Right atrium auricular region (tissue), 2 donors: ENCODE measurements at regions not wholly inside any gene's neighbourhood (a gene's known extent, or its start where the extent isn't known, plus 50 kb on each side); places are given as distances from the start of the nearest gene placed in this dataset.

Experiments
- DNase-seq: peaks from one replicate; pipeline ENCODE4 v3.0.0-alpha.2; 2019; ENCODE audit warnings: low spot score
- H3K27ac ChIP-seq, 2 donors: fragments of 200-600 bp; sonication (generic); 1 replicate in 1 of 2; 2 replicates in 1 of 2; pipeline ENCODE4 v1.5.1; 2016 to 2019
- H3K27me3 ChIP-seq, 2 donors: fragments of 200-600 bp; sonication (generic); one replicate each; pipeline versions ENCODE4 v1.5.1 to v1.6.0; 2017 to 2019
- H3K36me3 ChIP-seq: fragments of 200-600 bp; sonication (generic); one replicate; pipeline ENCODE4 v1.5.1; 2016
- H3K4me1 ChIP-seq, 2 donors: fragments of 200-600 bp; sonication (generic); one replicate each; pipeline versions ENCODE4 v1.5.1 to v1.6.0; 2017 to 2019
- H3K4me3 ChIP-seq, 2 donors: fragments of 200-600 bp; sonication (generic); 1 replicate in 1 of 2; 2 replicates in 1 of 2; pipeline ENCODE4 v1.5.1; 2017 to 2019; ENCODE audit warnings: mild to moderate bottlenecking in 1 of 2, moderate library complexity in 1 of 2
- H3K9me3 ChIP-seq, 2 donors: fragments of 200-600 bp; sonication (generic); one replicate each; pipeline ENCODE4 v1.5.1; 2019
- CTCF ChIP-seq, 2 donors: fragments of 200-600 bp; sonication (generic); IDR thresholded peaks; one replicate each; pipeline ENCODE4 v1.5.1; 2019; ENCODE audit warnings: antibody characterized with exemption in 2 of 2

GRCh38 chr6:114419175-114419574, 76.4 kb upstream of the HS3ST5 start:
- no peak overlapping the region for H3K4me3 ChIP-seq
- TF ChIP-seq CTCF (IDR thresholded peaks at IDR 0.05), result no peak
- no peaks in the 10 kb centered on the region for H3K27me3 ChIP-seq
- no peaks in the 10 kb centered on the region for H3K4me1 ChIP-seq
- DNase-seq, result no peak
- no peaks in the 10 kb centered on the region for H3K9me3 ChIP-seq
- no peaks in the 10 kb centered on the region for H3K36me3 ChIP-seq
- H3K27ac ChIP-seq, result no peak overlapping the region

- Histone ChIP-seq H3K36me3 (no peaks in the 10 kb centered on the region), H3K27me3 (no peaks in the 10 kb centered on the region), H3K27ac (no peak overlapping the region), H3K4me3 (no peak overlapping the region), H3K9me3 (no peaks in the 10 kb centered on the region), H3K4me1 (no peaks in the 10 kb centered on the region)
- TF ChIP-seq CTCF (IDR thresholded peaks at IDR 0.05), result no peak
- DNase-seq, result no peak
Measured at GRCh38 chr6:114418304-114418972, 75.6 kb upstream of the HS3ST5 start.

GRCh38 chr6:114407426-114408035, 64.7 kb upstream of the HS3ST5 start:
- no peak for DNase-seq
- Histone ChIP-seq H3K9me3 (no peaks in the 10 kb centered on the region), H3K4me1 (no peaks in the 10 kb centered on the region), H3K4me3 (no peak overlapping the region), H3K27ac (no peak overlapping the region), H3K27me3 (no peaks in the 10 kb centered on the region), H3K36me3 (no peaks in the 10 kb centered on the region)
- TF ChIP-seq CTCF (IDR thresholded peaks at IDR 0.05), result no peak

- Histone ChIP-seq H3K4me1 (no peaks in the 10 kb centered on the region), H3K27me3 (no peaks in the 10 kb centered on the region), H3K4me3 (no peak overlapping the region), H3K27ac (no peak overlapping the region), H3K36me3 (no peaks in the 10 kb centered on the region), H3K9me3 (no peaks in the 10 kb centered on the region)
- DNase-seq, result no peak
- TF ChIP-seq CTCF (IDR thresholded peaks at IDR 0.05), result no peak
Measured at GRCh38 chr6:114404339-114404955, 61.6 kb upstream of the HS3ST5 start.

- H3K27ac ChIP-seq, result no peak overlapping the region
- H3K4me3 ChIP-seq, result no peak overlapping the region
- no peaks in the 10 kb centered on the region for H3K4me1 ChIP-seq
- no peak for DNase-seq
- H3K36me3 ChIP-seq, result no peaks in the 10 kb centered on the region
- no peaks in the 10 kb centered on the region for H3K27me3 ChIP-seq
- no peak for TF ChIP-seq CTCF (IDR thresholded peaks at IDR 0.05)
- no peaks in the 10 kb centered on the region for H3K9me3 ChIP-seq
Measured at GRCh38 chr6:114403858-114404257, 61.0 kb upstream of the HS3ST5 start.
